GM21381 (cell line): ENCODE measurements at regions not wholly inside any gene's neighbourhood (a gene's known extent, or its start where the extent isn't known, plus 50 kb on each side); places are given as distances from the start of the nearest gene placed in this dataset.

ENCODE experiments used
- ATAC-seq: cut with Tn5 transposase; IDR thresholded peaks from one replicate; pipeline ENCODE4 v1.9.1; 2021; ENCODE audit warnings: mild to moderate bottlenecking, moderate library complexity; ENCODE audit not compliant: unreplicated experiment

DNA sequence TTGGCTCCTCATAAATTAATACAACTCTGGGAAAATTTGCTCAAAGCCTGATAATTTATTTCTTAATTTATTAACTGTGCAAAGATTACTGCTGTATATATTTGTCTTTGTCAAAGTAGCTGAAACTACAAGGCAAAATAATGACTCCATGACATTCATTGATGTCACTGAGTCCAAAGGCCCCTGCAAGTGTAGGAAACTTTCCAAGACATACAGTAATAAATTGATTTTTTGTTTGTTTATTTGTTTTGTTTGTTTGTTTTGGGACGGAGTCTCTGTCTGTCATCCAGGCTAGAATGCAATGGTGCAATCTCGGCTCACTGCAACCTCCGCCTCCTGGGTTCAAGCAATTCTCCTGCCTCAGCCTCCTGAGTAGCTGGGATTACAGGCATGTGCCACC lies 96.8 kb upstream of the LPP start:
- no peak for ATAC-seq

DNA sequence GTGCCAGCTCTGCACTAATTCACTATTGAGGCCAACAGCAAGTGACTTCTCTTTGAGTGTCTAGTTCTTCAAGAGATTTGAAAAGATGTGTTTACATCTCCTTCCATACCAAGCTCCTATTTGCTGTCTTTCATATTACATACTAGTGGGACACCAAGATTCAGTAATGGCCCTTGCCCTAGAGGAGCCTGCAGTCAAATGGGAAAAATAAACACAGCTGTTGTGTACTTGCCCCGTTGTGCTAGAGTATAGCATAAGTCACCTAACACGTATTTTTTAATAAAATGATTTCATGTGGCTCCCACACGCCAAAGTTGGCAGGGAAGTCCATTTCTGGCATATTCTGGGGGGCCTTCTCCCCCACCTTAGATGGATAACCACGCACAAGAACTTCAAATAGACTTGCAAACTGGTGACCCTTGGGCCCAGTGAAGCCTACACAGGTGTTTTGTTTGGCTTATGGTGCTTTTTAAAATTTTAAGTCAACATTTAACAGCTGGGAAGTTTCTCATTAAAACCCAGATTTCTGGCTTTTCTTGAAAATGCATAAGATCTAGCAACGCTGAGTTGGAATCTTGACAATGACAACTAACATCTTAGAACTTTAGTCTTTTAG lies 95.3 kb upstream of the LPP start:
- ATAC-seq = no peak

- ATAC-seq = no peak
These were observed 94.6 kb upstream of the LPP start for GRCh38 chr3:188059351-188059750.

GRCh38 chr3:188060264-188060835 lies 93.6 kb upstream of the LPP start:
- ATAC-seq = no peak

- ATAC-seq = no peak
These were observed 93.0 kb upstream of the LPP start for GRCh38 chr3:188060840-188061544.

GRCh38 chr3:188062216-188062615 lies 91.7 kb upstream of the LPP start:
- ATAC-seq = no peak

DNA sequence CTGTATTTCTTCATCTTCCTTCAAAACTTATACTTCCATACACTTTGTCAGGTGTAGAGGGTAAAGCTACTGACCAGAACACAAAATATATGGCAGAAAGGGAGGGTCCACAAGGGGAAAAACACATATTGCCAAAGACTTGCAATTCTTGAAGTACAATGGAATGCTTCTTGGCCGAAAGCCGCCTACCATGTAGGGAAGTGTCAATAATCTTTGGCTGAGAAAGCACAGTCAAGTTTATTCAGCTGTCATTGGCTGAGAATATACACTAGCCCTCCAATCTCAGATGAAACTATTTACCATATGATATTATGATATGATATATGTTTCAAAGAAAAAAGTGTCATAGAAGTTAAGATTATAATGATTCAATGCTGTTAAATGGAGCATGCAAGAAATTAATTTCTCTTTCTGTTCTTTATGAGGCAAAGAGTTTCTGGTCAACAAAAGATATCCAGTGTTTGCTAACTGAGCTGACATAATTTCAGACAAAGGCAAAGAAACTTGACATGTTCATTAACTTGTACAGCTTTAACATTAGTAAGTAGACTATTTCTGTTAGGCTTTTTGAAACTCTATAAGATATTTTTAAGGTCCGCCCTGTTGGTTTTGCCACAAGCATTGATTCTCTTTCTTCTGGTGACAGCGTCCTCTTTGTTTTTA lies 89.0 kb upstream of the LPP start:
- no peak for ATAC-seq

DNA sequence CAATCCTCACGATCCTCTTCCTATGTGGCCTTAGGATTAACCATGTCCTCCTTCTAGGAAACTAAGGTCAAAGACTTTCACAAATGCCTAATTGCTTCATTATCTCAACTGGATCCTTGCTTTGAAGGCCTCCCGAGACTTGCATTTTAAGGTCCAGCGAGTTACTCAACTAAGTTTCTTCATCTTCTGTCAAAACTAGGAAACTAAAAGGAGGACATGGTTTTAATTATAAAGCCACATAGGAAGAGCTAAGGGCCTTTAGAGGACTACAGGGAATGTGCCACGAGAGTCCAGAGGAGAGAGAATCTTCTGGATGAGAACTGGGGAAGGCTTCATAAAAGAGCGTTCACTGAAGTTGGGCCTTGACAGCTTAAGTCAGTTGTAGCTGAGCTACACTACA lies 87.8 kb upstream of the LPP start:
- no peak for ATAC-seq

- no peak for ATAC-seq
These were observed 86.0 kb upstream of the LPP start for GRCh38 chr3:188067932-188068331.

DNA sequence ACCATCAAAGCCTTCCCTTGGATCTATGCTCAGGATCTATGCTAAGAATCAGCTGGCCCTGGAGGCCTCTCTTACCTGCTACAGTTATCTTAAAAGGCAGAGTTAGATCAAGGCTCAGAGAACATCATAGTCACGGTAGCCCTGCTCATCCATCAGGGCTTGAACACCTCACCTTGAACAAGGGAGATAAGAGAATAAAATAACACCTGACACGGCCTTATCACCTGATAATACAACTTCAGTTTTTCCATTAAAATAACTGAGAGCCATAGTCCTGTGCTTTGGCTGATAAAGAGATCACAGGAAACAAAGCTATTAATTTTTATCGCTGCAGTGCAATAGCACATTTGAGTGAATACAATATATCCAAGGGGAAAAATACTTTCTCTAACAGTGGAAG lies 85.6 kb upstream of the LPP start:
- ATAC-seq = no peak

GRCh38 chr3:188071636-188072035 lies 82.3 kb upstream of the LPP start:
- no peak for ATAC-seq

DNA sequence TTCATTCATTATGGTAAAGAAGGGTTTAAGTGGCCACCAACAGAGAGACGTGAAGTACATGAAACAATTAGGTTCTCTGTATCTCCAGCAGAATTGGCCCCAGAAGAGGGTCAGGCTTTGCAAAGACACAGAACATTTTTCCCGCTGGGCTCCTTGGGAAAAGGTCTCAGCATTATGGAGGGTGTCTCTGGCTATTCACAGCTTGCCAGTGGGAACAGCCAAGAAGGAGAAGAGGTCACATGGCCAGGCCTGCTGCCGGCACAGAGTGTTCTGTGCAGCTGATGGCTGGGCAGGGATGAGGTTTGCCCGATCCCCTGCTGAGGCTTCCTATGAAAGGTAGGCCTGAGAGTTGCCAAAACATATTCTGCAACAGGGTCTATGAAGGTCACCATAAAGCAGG lies 77.8 kb upstream of the LPP start:
- no peak for ATAC-seq

- ATAC-seq = no peak
These were observed 76.7 kb upstream of the LPP start for GRCh38 chr3:188077160-188077799.

GRCh38 chr3:188080091-188080490 lies 73.9 kb upstream of the LPP start:
- ATAC-seq = no peak

- no peak for ATAC-seq
These were observed 71.9 kb upstream of the LPP start for GRCh38 chr3:188082031-188082430.

- no peak for ATAC-seq
These were observed 71.5 kb upstream of the LPP start for GRCh38 chr3:188082450-188082849.

GRCh38 chr3:188083011-188083410 lies 70.9 kb upstream of the LPP start:
- ATAC-seq = no peak

DNA sequence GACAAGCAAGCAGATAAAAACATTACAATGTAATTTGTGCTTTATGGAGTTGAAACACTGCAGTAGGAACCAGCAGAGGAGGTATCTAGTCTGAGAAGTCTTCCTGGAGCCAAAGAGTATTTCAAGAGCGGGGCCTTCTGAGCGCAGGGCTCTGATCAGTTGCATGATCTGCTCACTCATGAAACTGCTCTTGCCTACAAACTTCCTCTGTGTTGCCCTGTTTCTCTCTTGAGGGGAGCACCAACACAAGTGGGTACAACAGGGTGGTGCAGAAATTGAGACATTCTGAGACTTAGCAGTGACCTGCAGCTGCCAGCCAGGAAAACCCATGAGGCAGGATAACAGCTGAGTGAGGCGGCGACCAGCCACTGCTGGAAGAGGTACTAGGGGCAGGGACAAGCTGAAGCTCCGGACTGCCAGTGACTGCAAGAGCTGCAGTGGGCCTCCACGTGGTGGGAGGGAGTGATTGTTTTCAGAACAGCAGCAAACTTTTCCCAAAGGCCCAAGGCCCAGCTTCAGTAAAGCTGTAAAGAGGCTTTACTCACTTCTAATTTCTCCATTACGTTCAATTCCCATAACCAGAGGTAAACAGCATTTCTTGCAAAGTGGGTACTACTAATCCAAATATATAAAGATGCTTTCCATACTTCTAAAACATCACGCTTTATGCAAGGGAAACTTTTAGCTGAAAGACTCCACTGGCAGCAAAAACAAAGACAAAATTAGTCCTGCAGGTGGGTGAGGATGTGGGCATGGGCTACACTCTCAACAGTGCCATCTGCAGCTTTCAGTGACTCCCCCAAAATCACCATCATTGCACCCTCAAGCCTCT lies 69.0 kb upstream of the LPP start:
- no peak for ATAC-seq

- no peak for ATAC-seq
These were observed 68.1 kb upstream of the LPP start for GRCh38 chr3:188085584-188086560.
